ENCODE measurements at regions not wholly inside any gene's neighbourhood (a gene's known extent, or its start where the extent isn't known, plus 50 kb on each side); places are given as distances from the start of the nearest gene placed in this dataset.

DNA sequence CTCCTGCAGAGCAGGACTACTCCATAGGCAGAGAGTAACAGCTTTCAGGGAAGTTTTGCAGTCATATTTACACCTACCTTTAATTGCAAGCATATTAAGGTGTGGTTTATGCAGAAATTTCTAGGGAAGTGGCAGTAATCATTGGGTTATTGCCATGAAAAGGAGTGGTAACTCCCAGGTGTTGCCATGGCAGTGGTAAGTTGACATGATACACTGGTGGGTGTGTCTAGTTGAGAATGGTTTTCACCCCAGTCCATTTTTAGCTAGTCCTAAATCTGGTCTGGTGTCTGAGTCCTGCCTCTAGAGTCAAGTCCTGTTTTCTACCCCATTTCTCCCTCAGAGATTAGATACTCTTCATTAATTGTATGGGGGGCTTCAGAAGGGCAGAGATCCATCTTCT lies 128.4 kb upstream of the GMNC start:
- H3K79me1 ChIP-seq (ENCODE audit: insufficient read depth, low read depth, low read length, poor library complexity, severe bottlenecking), result no peaks in the 10 kb centered on the region
- TF ChIP-seq, protein P1, sequence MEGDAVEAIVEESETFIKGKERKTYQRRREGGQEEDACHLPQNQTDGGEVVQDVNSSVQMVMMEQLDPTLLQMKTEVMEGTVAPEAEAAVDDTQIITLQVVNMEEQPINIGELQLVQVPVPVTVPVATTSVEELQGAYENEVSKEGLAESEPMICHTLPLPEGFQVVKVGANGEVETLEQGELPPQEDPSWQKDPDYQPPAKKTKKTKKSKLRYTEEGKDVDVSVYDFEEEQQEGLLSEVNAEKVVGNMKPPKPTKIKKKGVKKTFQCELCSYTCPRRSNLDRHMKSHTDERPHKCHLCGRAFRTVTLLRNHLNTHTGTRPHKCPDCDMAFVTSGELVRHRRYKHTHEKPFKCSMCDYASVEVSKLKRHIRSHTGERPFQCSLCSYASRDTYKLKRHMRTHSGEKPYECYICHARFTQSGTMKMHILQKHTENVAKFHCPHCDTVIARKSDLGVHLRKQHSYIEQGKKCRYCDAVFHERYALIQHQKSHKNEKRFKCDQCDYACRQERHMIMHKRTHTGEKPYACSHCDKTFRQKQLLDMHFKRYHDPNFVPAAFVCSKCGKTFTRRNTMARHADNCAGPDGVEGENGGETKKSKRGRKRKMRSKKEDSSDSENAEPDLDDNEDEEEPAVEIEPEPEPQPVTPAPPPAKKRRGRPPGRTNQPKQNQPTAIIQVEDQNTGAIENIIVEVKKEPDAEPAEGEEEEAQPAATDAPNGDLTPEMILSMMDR (conservative IDR thresholded peaks at IDR 0.05), result no peak
- H3K18ac ChIP-seq (ENCODE audit: insufficient read length, low read depth, low read length), result no peak overlapping the region
- no peak overlapping the region for H2AK5ac ChIP-seq (ENCODE audit: insufficient read length, low read length)
- no peak overlapping the region for H2BK20ac ChIP-seq (ENCODE audit: low read depth, low read length, poor library complexity, severe bottlenecking)
- H3T11ph ChIP-seq (ENCODE audit: low read length), result no peak overlapping the region
- H4K8ac ChIP-seq (replicated peaks; ENCODE audit: insufficient read length, low read depth, low read length), result no peak overlapping the region
- H3K4me1 ChIP-seq (ENCODE audit: insufficient read depth, low read length), result no peaks in the 10 kb centered on the region
- H2BK15ac ChIP-seq (ENCODE audit: low read depth, low read length), result no peak overlapping the region
- peaks cover 16 to 37% (median 27%) of the 10 kb centered on the region in 3 experiments for H3K36me3 Mint-ChIP-seq (ENCODE audit: insufficient read depth in 1 of 3, low read depth in 3 of 3)
- no peaks in the 10 kb centered on the region for H4K20me1 ChIP-seq (ENCODE audit: control insufficient read depth, insufficient read depth, insufficient read length)
- H3K79me2 ChIP-seq (ENCODE audit: insufficient read depth, low read length), result no peaks in the 10 kb centered on the region
- no peak overlapping the region for H2BK120ac ChIP-seq (ENCODE audit: low read depth, low read length, poor library complexity, severe bottlenecking)
- H3K4me2 ChIP-seq (ENCODE audit: insufficient read depth, insufficient read length, low read length), result no peak overlapping the region
- H3K4me1 Mint-ChIP-seq, result peaks cover 13 to 17% of the 10 kb centered on the region in 2 experiments
- peaks cover 31 to 37% of the 10 kb centered on the region in 2 experiments for H3K9me3 Mint-ChIP-seq
- no peak overlapping the region for H3K4me3 Mint-ChIP-seq
- no peak overlapping the region for H4K91ac ChIP-seq (ENCODE audit: insufficient read length, low read depth, low read length)
- no peak overlapping the region for H3K14ac ChIP-seq (ENCODE audit: insufficient read depth, low read length)
- H3K4ac ChIP-seq (ENCODE audit: low read depth, low read length), result no peak overlapping the region
- no peak overlapping the region for H3K9ac ChIP-seq (ENCODE audit: extremely low read depth, insufficient read length, low read length)
- no peaks in the 10 kb centered on the region for H3K27me3 Mint-ChIP-seq (ENCODE audit: low read depth)
- no peak overlapping the region for H3K27ac ChIP-seq (ENCODE audit: insufficient read length, low read depth, low read length)
- H4K5ac ChIP-seq (ENCODE audit: insufficient read length, low read depth, low read length), result no peak overlapping the region
- no peaks in the 10 kb centered on the region for H3K23me2 ChIP-seq (ENCODE audit: insufficient read length, low read depth, low read length, poor library complexity, severe bottlenecking)
- DNase-seq, result no peak
- no peak overlapping the region for H2AFZ ChIP-seq (ENCODE audit: low read length)
- H3K9me3 ChIP-seq (ENCODE audit: control insufficient read depth, low read depth, low read length), result peaks cover 15% of the 10 kb centered on the region
- no peak overlapping the region for H3K23ac ChIP-seq (ENCODE audit: insufficient read length, low read depth, low read length)
- no peaks in the 10 kb centered on the region; the same call in 1 of the 2 replicates for H3K27me3 ChIP-seq (ENCODE audit: insufficient read depth, low read length)
- no peak overlapping the region for H2BK5ac ChIP-seq (ENCODE audit: insufficient read length, low read length)
- H2BK12ac ChIP-seq (ENCODE audit: insufficient read length, low read depth, low read length), result no peak overlapping the region
- no peak overlapping the region for H3K27ac Mint-ChIP-seq
- H3K56ac ChIP-seq (ENCODE audit: insufficient read length, low read depth, low read length), result no peak overlapping the region

Measured in H9 (cell line).